Uterus (tissue), 3 donors: ENCODE measurements at regions not wholly inside any gene's neighbourhood (a gene's known extent, or its start where the extent isn't known, plus 50 kb on each side); places are given as distances from the start of the nearest gene placed in this dataset.
"Not testable (repeated sequence)": the region's sequence is repeated elsewhere in the genome, so short reads cannot be mapped to it uniquely, and the experiment has no call there.

Experiments used
- DNase-seq, 2 donors: peaks; one replicate each; pipeline ENCODE4 v3.0.0-alpha.2; 2019 to 2020
- H3K27ac ChIP-seq, 2 donors: fragments of 200-600 bp; sonication (generic); 1 replicate in 1 of 2; 2 replicates in 1 of 2; pipeline ENCODE4 v1.5.1; 2016 to 2018
- H3K27me3 ChIP-seq, 2 donors: fragments of 200-600 bp; sonication (generic); one replicate each; pipeline ENCODE4 v1.5.1; 2018 to 2019; ENCODE audit warnings: control low read depth in 1 of 2
- H3K36me3 ChIP-seq, 2 donors: fragments of 200-600 bp; sonication (generic); one replicate each; pipeline ENCODE4 v1.5.1; 2019; ENCODE audit warnings: control low read depth in 1 of 2
- H3K4me1 ChIP-seq, 2 donors: fragments of 200-600 bp; sonication (generic); one replicate each; pipeline ENCODE4 v1.5.1; 2018 to 2019; ENCODE audit warnings: control low read depth in 1 of 2
- H3K4me3 ChIP-seq, 2 donors: fragments of 200-600 bp; sonication (generic); 1 replicate in 1 of 2; 2 replicates in 1 of 2; pipeline ENCODE4 v1.5.1; 2018 to 2019; ENCODE audit warnings: mild to moderate bottlenecking in 1 of 2
- H3K9me3 ChIP-seq, 2 donors: fragments of 200-600 bp; sonication (generic); one replicate each; pipeline ENCODE4 v1.5.1; 2019; ENCODE audit warnings: control low read depth in 1 of 2
- intact Hi-C: fragments of 100-400 bp; cut with DNase I; formaldehyde crosslinking; loops from one replicate; pipeline ENCODE4 v1.15.1; 2023; ENCODE audit warnings: low total_unique reads
- donor health status: DM: yes; HTN: yes; CAD: no.

GRCh38 chr15:31707944-31708702, 322.2 kb upstream of the CHRNA7 start:
- H3K4me1 ChIP-seq, H3K36me3 ChIP-seq, DNase-seq, H3K9me3 ChIP-seq, H3K4me3 ChIP-seq, H3K27me3 ChIP-seq, H3K27ac ChIP-seq, intact Hi-C loops: not testable (repeated sequence)

DNA sequence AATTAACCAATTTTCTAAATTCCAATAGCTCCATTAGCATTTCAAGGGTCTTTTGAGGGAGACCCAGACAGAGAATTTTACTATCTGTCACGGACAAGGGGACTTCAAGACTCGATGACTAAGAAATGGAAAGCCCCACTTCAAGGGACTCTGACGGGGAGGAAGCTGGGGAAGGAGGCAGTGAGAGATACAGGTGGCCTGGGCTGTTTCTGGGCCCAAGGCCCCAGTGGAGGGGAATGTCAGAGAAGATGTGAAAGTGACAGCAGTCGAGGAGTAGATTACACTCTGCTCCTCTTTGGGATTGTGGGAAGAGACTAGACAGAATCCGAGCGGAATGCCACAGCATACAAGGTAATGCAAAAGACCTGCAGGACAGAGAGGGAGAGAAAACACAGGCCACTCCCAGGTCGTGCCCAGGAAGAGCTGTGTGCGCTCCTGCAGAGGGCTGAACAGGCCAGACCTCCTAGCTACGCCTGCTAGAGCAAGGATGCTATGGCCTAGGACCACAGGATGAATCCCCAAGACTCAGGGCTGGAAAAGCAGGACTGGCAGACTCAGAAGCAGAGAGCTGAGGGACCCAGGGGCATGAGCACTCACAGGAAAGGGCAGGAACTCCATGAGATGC, 321.5 kb upstream of the CHRNA7 start:
- H3K36me3 ChIP-seq, H3K27me3 ChIP-seq, H3K4me1 ChIP-seq, H3K4me3 ChIP-seq, H3K27ac ChIP-seq, DNase-seq, intact Hi-C loops, H3K9me3 ChIP-seq: not testable (repeated sequence)

DNA sequence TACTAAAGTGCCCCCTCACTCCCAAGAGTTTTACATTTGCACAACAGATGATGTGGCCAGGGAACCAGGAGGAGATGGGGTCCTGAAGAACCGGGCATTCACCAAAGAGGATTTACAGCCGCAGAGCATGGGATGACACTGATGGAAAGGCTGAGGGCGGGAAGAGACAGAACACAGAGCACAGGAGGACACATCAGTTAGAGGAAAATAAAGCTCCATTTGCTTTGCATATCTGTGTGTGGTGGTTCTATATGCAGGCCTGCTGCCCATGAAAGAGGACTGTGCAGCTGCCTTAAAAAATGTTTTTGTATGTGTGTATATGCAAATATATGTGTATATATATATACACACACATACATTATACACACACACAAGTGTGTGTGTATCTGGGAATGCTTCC, 320.8 kb upstream of the CHRNA7 start:
- H3K27ac ChIP-seq, H3K4me1 ChIP-seq, H3K36me3 ChIP-seq, H3K4me3 ChIP-seq, H3K27me3 ChIP-seq, intact Hi-C loops, DNase-seq, H3K9me3 ChIP-seq: not testable (repeated sequence)

- DNase-seq, H3K4me1 ChIP-seq, H3K4me3 ChIP-seq, H3K9me3 ChIP-seq, intact Hi-C loops, H3K27ac ChIP-seq, H3K27me3 ChIP-seq, H3K36me3 ChIP-seq: not testable (repeated sequence)
These were observed 319.5 kb upstream of the CHRNA7 start for GRCh38 chr15:31710806-31711205.

DNA sequence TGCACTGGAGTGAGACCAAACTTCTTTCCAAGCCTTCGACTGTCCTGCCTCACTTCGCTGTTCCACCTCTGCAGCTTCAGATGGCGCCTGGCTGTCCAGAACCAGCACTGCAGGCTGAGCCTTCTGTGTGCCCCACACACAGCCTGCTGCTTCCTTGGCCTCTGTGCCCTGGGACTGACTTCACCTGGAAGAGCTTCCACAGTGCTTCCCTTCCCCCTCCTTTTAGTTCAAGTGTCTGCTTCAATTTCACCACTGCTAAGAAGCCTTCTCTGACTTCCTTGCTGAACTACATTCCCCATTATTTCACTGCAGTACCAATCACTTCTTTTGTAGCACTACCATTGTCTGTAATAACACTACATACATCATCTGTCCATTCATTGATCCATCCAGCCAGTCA, 315.1 kb upstream of the CHRNA7 start:
- intact Hi-C loops, H3K36me3 ChIP-seq, DNase-seq, H3K27me3 ChIP-seq, H3K4me1 ChIP-seq, H3K4me3 ChIP-seq, H3K9me3 ChIP-seq, H3K27ac ChIP-seq: not testable (repeated sequence)

- H3K36me3 ChIP-seq, H3K27ac ChIP-seq, H3K27me3 ChIP-seq, DNase-seq, H3K4me3 ChIP-seq, intact Hi-C loops, H3K9me3 ChIP-seq, H3K4me1 ChIP-seq: not testable (repeated sequence)
These were observed 311.7 kb upstream of the CHRNA7 start for GRCh38 chr15:31718625-31719024.

GRCh38 chr15:31719396-31720022, 310.8 kb upstream of the CHRNA7 start:
- DNase-seq, H3K4me3 ChIP-seq, H3K27ac ChIP-seq, H3K36me3 ChIP-seq, H3K9me3 ChIP-seq, H3K27me3 ChIP-seq, intact Hi-C loops, H3K4me1 ChIP-seq: not testable (repeated sequence)

DNA sequence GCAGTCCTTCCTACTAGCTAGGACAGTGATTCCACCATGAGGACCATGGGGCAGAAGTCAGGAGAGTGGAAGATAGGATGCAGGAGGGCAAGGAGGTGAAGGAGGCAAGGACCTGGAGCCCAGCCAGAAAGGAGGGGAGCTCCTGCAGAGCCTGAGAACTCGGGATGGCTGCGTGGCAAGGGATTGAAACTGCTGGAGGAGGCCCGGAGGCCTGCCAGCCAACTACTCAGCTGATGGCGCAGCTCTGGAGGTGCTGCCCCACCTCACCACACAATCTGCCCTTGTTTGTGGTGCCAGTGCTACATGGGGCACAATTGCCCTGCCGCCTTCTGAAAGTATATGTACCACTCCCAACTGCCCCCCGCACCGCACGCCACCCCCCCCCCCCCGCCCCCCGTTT, 307.3 kb upstream of the CHRNA7 start:
- H3K9me3 ChIP-seq, H3K27ac ChIP-seq, H3K4me3 ChIP-seq, intact Hi-C loops, H3K36me3 ChIP-seq, H3K27me3 ChIP-seq, DNase-seq, H3K4me1 ChIP-seq: not testable (repeated sequence)

- H3K9me3 ChIP-seq, H3K4me1 ChIP-seq, DNase-seq, H3K36me3 ChIP-seq, H3K27ac ChIP-seq, intact Hi-C loops, H3K27me3 ChIP-seq, H3K4me3 ChIP-seq: not testable (repeated sequence)
These were observed 305.4 kb upstream of the CHRNA7 start for GRCh38 chr15:31724903-31725302.

DNA sequence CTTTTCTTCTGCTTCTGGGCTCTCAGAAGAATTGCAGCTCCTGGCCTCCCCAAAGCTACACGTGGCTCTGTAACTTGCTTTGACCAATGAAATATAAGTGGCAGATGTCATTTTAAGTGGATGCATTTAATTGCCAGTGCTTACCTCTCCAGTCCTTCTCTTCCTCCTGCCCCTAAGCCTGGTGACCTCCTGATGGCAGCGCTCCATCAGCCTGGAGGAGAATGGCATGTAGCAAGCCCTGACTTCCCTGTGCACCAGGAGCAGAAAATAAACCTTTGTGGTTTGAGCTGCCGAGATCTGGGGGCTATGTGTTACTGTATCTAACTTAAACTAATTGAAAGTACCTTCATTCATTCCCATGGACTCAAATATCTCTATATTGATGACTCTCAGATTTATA, 304.7 kb upstream of the CHRNA7 start:
- H3K4me3 ChIP-seq, intact Hi-C loops, DNase-seq, H3K27ac ChIP-seq, H3K9me3 ChIP-seq, H3K36me3 ChIP-seq, H3K4me1 ChIP-seq, H3K27me3 ChIP-seq: not testable (repeated sequence)
